Tibial nerve (tissue), 4 donors: ENCODE measurements at regions not wholly inside any gene's neighbourhood (a gene's known extent, or its start where the extent isn't known, plus 50 kb on each side); places are given as distances from the start of the nearest gene placed in this dataset.

Source experiments
- DNase-seq, 2 donors: peaks; one replicate each; pipeline ENCODE4 v3.0.0-alpha.2; 2019; ENCODE audit warnings: low spot score in 2 of 2
- H3K27ac ChIP-seq, 4 donors: fragments of 200-600 bp; sonication (generic) in 3 of 4; one replicate each; pipeline ENCODE4 v1.5.1; 2017 to 2019; ENCODE audit warnings: mild to moderate bottlenecking in 1 of 4
- H3K27me3 ChIP-seq, 2 donors: fragments of 200-600 bp; sonication (generic) in 1 of 2; one replicate each; pipeline versions ENCODE4 v1.5.1 to v1.6.0; 2017 to 2019
- H3K36me3 ChIP-seq, 3 donors: fragments of 200-600 bp; sonication (generic); one replicate each; pipeline ENCODE4 v1.5.1; 2018 to 2019
- H3K4me1 ChIP-seq, 4 donors: fragments of 200-600 bp; sonication (generic) in 3 of 4; one replicate each; pipeline ENCODE4 v1.5.1; 2017 to 2019
- H3K4me3 ChIP-seq, 4 donors: fragments of 200-600 bp; sonication (generic) in 3 of 4; one replicate each; pipeline ENCODE4 v1.5.1; 2017 to 2019; ENCODE audit warnings: mild to moderate bottlenecking in 1 of 4, moderate library complexity in 1 of 4
- H3K9me3 ChIP-seq, 4 donors: fragments of 200-600 bp; sonication (generic) in 3 of 4; one replicate each; pipeline ENCODE4 v1.5.1; 2017 to 2019
- CTCF ChIP-seq, 5 experiments: fragments of 200-600 bp in 3 of 5; fragments of 450-650 bp in 2 of 5; sonication (generic) in 3 of 5; IDR thresholded peaks; one replicate each; pipeline ENCODE4 v1.5.1; 2016 to 2019; ENCODE audit warnings: antibody characterized with exemption in 5 of 5, mild to moderate bottlenecking in 3 of 5, moderate library complexity in 2 of 5
- EP300 ChIP-seq, 2 donors: sonication (generic); formaldehyde crosslinking; IDR thresholded peaks; one replicate each; pipeline ENCODE4 v1.6.1; 2017; ENCODE audit warnings: antibody characterized with exemption in 2 of 2, mild to moderate bottlenecking in 1 of 2
- POLR2A ChIP-seq, 2 donors: fragments of 450-650 bp; IDR thresholded peaks; one replicate each; pipeline ENCODE4 v1.6.1; 2017; ENCODE audit warnings: antibody characterized with exemption in 2 of 2, mild to moderate bottlenecking in 2 of 2, moderate library complexity in 2 of 2
- WGBS, 2 donors: methylation state at CpG; one replicate each; pipeline ENCODE4 v1.1.5; 2018; 5-methylcytosine and 5-hydroxymethylcytosine counted together

- Histone ChIP-seq H3K4me1 (no peaks in the 10 kb centered on the region), H3K36me3 (no peaks in the 10 kb centered on the region), H3K9me3 (peaks cover 0 to 3% (median 0%) of the 10 kb centered on the region in 4 donors), H3K27ac (no peak overlapping the region), H3K4me3 (no peak overlapping the region), H3K27me3 (no peaks in the 10 kb centered on the region)
- DNase-seq = no peak
- TF ChIP-seq POLR2A (IDR thresholded peaks at IDR 0.05) = no peak
- TF ChIP-seq EP300 (IDR thresholded peaks at IDR 0.05) = no peak
- no peak for TF ChIP-seq CTCF (IDR thresholded peaks at IDR 0.05)
- 22 to 50% methylated on average over 2 of the region's 2 CpGs for WGBS, 2 donors
These were observed 70.5 kb downstream of the NHLRC3 start for GRCh38 chr13:39108783-39109182.

- no peak overlapping the region for H3K27ac ChIP-seq
- WGBS, 2 donors = 93 to 94% methylated on average over 2 of the region's 2 CpGs
- no peaks in the 10 kb centered on the region for H3K27me3 ChIP-seq
- no peaks in the 10 kb centered on the region for H3K36me3 ChIP-seq
- TF ChIP-seq CTCF (IDR thresholded peaks at IDR 0.05) = no peak
- TF ChIP-seq POLR2A (IDR thresholded peaks at IDR 0.05) = no peak
- no peak for TF ChIP-seq EP300 (IDR thresholded peaks at IDR 0.05)
- no peak overlapping the region for H3K4me3 ChIP-seq
- peaks cover 0 to 8% (median 0%) of the 10 kb centered on the region in 4 donors for H3K9me3 ChIP-seq
- H3K4me1 ChIP-seq = no peaks in the 10 kb centered on the region
- DNase-seq = no peak
These were observed 72.4 kb downstream of the NHLRC3 start for GRCh38 chr13:39110518-39111097.

GRCh38 chr13:39111145-39111544 is 72.9 kb downstream of the NHLRC3 start:
- H3K27ac ChIP-seq = no peak overlapping the region
- no peaks in the 10 kb centered on the region for H3K27me3 ChIP-seq
- no peaks in the 10 kb centered on the region for H3K4me1 ChIP-seq
- WGBS, 2 donors = 0 to 40% methylated on average over 2 of the region's 2 CpGs
- H3K9me3 ChIP-seq = peaks cover 0 to 8% (median 0%) of the 10 kb centered on the region in 4 donors
- no peak for DNase-seq
- TF ChIP-seq CTCF (IDR thresholded peaks at IDR 0.05) (no peak), EP300 (IDR thresholded peaks at IDR 0.05) (no peak), POLR2A (IDR thresholded peaks at IDR 0.05) (no peak)
- H3K36me3 ChIP-seq = no peaks in the 10 kb centered on the region
- H3K4me3 ChIP-seq = no peak overlapping the region

- TF ChIP-seq EP300 (IDR thresholded peaks at IDR 0.05) (no peak), POLR2A (IDR thresholded peaks at IDR 0.05) (no peak), CTCF (IDR thresholded peaks at IDR 0.05) (no peak)
- no peaks in the 10 kb centered on the region for H3K36me3 ChIP-seq
- H3K27ac ChIP-seq = no peak overlapping the region
- peaks cover 0 to 7% (median 0%) of the 10 kb centered on the region in 4 donors for H3K9me3 ChIP-seq
- WGBS, 2 donors = 100% methylated on average over 1 of the region's 1 CpG; no CpG with 5 or more reads in 1 of the 2 donors
- H3K4me3 ChIP-seq = no peak overlapping the region
- H3K27me3 ChIP-seq = no peaks in the 10 kb centered on the region
- no peak for DNase-seq
- H3K4me1 ChIP-seq = no peaks in the 10 kb centered on the region
These were observed 81.2 kb downstream of the NHLRC3 start for GRCh38 chr13:39119422-39119821.

GRCh38 chr13:39123578-39123977 is 85.3 kb downstream of the NHLRC3 start:
- peaks cover 0 to 3% (median 0%) of the 10 kb centered on the region in 4 donors for H3K9me3 ChIP-seq
- no peak for TF ChIP-seq CTCF (IDR thresholded peaks at IDR 0.05)
- H3K4me1 ChIP-seq = no peaks in the 10 kb centered on the region
- no peak for DNase-seq
- no peak overlapping the region for H3K27ac ChIP-seq
- WGBS, 2 donors = 70 to 72% methylated on average over 1 of the region's 1 CpG
- no peak overlapping the region for H3K4me3 ChIP-seq
- H3K36me3 ChIP-seq = no peaks in the 10 kb centered on the region
- no peaks in the 10 kb centered on the region for H3K27me3 ChIP-seq
